ENCODE measurements at regions not wholly inside any gene's neighbourhood (a gene's known extent, or its start where the extent isn't known, plus 50 kb on each side); places are given as distances from the start of the nearest gene placed in this dataset.

GRCh38 chr4:168028568-168028967, 63.8 kb upstream of the ANXA10 start (continued):
- no peak for TF ChIP-seq ZNF281 (CRISPR knock-in tag; IDR thresholded peaks at IDR 0.05)
- TF ChIP-seq ZNF219 (CRISPR knock-in tag; IDR thresholded peaks at IDR 0.05; ENCODE audit: borderline replicate concordance) = no peak
- TF ChIP-seq FOXP4 (CRISPR knock-in tag; IDR thresholded peaks at IDR 0.05) = no peak
- no peak for TF ChIP-seq SP1 (CRISPR knock-in tag; conservative IDR thresholded peaks at IDR 0.05)
- no peak for TF ChIP-seq IRF1 (CRISPR knock-in tag; IDR thresholded peaks at IDR 0.05)
- TF ChIP-seq ZNF423 (CRISPR knock-in tag; IDR thresholded peaks at IDR 0.05) = no peak
- TF ChIP-seq ZMAT4 (CRISPR knock-in tag; IDR thresholded peaks at IDR 0.05) = no peak
- no peak for TF ChIP-seq ZNF121 (CRISPR knock-in tag; IDR thresholded peaks at IDR 0.05)
- TF ChIP-seq OVOL2 (CRISPR knock-in tag; IDR thresholded peaks at IDR 0.05; ENCODE audit: borderline replicate concordance) = no peak
- TF ChIP-seq ZNF396 (CRISPR knock-in tag; IDR thresholded peaks at IDR 0.05; ENCODE audit: borderline replicate concordance) = no peak
- no peak for TF ChIP-seq TEAD1 (CRISPR knock-in tag; IDR thresholded peaks at IDR 0.05)
- no peak for TF ChIP-seq NR2C2 (CRISPR knock-in tag; IDR thresholded peaks at IDR 0.05)
- no peak for TF ChIP-seq GTF2I (CRISPR knock-in tag; conservative IDR thresholded peaks at IDR 0.05)
- TF ChIP-seq AFF4 (CRISPR knock-in tag; IDR thresholded peaks at IDR 0.05; ENCODE audit: borderline replicate concordance) = no peak
- no peak for TF ChIP-seq ESRRA (CRISPR knock-in tag; IDR thresholded peaks at IDR 0.05; ENCODE audit: borderline replicate concordance)
- TF ChIP-seq NFATC4 (CRISPR knock-in tag; IDR thresholded peaks at IDR 0.05) = no peak

GRCh38 chr4:168028970-168029597, 63.3 kb upstream of the ANXA10 start:
- ATAC-seq (no peak), DNase-seq (ENCODE audit: low spot score) (no peak)
- Mint-ChIP-seq H3K9me3 (peaks cover 44% of the 10 kb centered on the region), H3K4me3 (no peak overlapping the region), H3K4me1 (no peaks in the 10 kb centered on the region), H3K27me3 (ENCODE audit: low read depth) (peaks cover 2% of the 10 kb centered on the region; the same call in 1 of the 2 replicates), H3K36me3 (peaks cover 34% of the 10 kb centered on the region), H3K27ac (no peak overlapping the region)
- CTCF ChIA-PET = no interaction called here
- TF ChIP-seq GABPB1 (CRISPR knock-in tag; IDR thresholded peaks at IDR 0.05) = no peak
- no peak for TF ChIP-seq ZNF263 (CRISPR knock-in tag; IDR thresholded peaks at IDR 0.05; ENCODE audit: low read depth)
- POLR2A ChIA-PET = no interaction called here
